GM18867 (cell line): ENCODE measurements at regions not wholly inside any gene's neighbourhood (a gene's known extent, or its start where the extent isn't known, plus 50 kb on each side); places are given as distances from the start of the nearest gene placed in this dataset.
A peak's percentile ranks its signal among the peaks of the same experiment; 100 is the strongest.

Experiments
- ATAC-seq: cut with Tn5 transposase; IDR thresholded peaks from one replicate; pipeline ENCODE4 v1.9.1; 2021; ENCODE audit warnings: mild to moderate bottlenecking, moderate library complexity; ENCODE audit not compliant: unreplicated experiment

DNA sequence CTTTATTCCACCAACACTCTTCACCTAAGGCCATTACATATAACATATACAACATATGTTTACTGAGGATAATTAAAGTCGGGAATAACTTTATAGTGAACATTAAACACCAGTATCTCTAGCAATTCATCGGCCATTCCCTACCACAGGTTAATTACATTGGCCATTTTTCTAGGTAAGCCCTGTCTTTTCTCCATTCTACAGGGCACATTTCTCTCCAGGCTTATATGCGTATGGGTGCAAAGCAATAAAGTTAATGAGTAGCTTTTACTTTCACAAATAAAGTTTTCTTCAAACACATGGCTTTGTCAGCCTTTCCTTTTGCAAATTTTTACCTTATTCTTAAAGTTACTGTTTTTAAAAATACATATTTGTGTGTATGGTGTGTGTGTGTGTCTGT, 111.9 kb upstream of the IQCM start:
- ATAC-seq, result no peak

DNA sequence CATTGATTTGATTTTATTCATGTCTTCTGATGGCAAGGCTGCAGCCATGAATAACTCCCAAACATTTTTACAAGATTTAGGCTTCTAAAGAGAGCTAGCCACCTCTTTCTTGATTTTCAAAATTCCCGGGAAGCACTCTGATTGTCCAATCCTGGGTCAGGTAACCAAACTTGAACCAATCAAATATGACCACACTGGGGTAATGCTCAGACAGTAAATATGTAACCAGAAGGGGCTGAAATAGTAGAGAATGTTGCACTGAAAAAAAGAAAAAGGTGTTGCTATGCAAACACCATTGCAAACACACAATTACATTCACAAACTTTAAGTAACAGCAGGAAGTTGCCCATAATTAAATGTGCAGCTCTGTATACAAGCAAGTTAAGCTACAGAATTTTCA, 112.9 kb upstream of the IQCM start:
- ATAC-seq, result no peak

DNA sequence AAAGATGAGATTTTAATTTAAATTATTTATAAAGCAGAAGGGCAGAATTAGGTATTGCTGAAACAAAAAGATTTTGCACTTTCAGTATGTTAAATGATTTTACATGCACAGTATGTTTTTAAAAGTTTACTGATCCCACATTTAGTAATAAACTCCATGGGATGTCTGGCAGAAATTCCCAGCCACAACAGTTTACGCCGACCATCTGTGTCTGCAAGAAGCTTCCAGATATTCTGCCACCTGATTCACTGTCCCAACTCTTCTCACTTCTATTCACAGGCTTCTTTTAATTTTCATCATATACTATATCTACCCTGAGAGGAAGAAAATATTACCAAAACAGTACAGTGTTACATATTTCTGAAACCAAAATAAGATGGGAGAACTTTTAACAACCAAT, 115.8 kb upstream of the IQCM start:
- ATAC-seq, result no peak

DNA sequence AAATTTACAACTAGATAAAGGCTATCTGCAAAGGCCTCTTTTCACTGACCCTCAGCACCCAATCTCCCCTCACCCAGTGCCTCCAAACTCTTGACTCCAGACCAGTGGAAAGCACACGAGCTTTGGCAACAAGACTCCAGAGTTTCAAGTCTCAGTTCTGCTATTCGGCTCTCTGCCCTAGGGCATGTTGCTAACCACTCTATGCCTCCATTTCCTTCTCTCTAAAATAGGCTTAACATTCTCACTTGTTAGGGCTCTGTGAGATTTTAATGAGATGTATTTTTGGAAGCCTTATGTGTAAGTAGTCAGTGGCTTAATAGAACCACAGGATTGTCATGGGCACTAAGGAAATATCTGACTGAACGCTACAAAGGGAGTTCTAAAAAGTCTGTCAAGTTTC, 116.5 kb upstream of the IQCM start:
- no peak for ATAC-seq

DNA sequence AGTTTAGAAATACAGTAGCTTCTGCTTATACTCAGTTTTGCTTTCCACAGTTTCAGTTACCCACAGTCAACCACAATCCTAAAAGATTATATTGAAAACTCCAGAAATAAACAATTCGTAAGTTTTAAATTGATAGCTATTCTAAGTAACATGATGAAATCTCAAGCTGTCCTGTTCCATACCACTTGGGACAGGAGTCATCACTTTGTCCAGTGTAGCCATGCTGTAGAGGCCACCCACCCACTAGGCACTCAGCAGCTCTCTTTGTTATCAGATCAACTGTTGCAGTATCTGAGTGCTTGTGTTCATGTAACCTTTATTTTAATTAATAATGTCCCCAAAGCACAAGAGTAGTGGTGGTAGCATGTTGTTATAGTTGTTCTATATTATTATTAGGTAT, 117.5 kb upstream of the IQCM start:
- no peak for ATAC-seq

DNA sequence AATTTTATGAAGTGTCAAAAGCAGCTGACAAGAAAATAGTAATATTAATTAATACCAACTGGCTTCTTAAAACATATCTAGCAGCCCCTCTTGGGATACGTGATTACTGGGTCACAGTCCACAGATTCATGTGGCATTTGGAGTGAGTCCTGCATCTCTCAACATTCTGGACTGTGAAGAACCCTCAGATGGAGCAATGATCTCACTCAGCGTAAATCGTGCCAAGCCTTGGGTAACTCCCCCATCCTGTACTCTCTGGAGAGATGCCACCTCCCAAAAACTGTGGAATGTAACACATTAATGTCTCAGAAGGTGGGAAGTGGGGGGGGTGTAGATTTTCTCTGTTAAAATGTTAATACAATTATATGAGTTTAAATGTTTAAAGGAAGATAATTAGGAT, 118.2 kb upstream of the IQCM start:
- ATAC-seq, result no peak

DNA sequence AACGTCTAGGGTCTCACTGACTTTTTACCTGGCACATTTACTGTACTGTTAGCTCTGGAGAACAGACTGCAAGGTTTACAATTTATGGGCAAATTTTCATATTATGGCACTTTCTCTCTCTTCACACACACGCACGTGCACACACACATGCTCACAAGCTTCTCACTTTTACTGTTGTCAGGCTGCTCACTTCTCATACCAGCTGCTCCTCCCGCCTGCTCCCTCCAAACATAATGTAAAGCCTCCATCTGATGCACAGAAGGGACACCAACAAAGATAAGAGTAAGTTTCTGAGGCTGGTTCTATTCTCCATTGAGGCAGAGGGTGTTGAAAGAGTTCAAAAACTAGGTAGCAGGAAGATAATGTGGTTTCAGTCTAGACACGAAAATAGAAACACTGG, 128.9 kb upstream of the DCLK2 start:
- ATAC-seq, result no peak

DNA sequence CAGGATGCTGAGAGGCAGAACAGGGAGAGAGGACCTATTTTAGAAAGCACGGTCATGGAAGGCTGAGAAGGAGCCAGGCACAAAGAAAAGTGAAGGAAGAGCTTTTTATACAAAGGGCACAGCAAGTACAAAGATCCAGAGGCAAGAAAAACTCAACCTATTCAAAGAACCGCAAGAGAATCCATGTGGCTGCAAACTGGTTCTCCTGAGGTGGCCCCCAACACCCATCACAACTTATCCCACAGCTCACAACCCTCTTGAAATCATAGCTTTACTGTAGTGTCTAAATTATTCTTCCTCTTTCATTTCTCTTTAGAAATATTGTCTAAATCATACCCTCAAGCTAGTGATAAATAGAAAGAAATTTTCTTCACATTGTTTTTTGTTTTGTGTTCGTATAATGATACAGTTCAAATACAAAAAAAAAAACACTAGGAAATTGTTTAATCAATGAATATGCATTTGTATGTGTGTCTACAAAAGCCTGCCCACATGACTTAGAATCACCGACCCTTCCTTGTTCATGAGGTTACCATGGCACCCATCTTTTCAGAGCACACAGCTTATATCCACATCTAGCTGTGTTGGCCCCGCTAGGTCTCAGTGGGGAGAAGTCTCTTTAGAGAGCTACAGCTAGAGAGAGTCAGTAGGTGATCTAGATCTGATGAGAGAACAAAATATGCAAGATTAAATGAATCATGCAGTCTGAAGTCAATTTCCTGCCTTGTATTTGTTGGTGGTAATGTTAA, 126.9 kb upstream of the DCLK2 start:
- ATAC-seq, result no peak

DNA sequence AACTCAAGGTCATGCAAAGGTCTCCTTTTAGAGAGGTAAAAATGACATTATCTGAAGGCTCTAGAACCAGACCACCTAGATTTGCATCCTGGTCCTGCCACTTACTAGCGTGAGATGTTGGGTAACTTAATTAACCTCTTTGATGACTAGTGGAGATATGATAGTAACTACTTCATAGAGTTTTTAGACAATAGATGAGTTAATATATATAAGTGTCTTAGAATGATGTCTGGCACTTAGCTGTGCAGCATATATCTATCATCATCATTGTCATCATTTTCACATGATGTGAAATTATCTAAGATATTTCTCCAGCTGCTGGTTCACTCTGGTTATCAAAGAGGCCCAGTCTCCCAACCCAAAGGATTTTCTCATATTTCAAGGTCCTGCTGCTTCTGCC, 126.1 kb upstream of the DCLK2 start:
- no peak for ATAC-seq

DNA sequence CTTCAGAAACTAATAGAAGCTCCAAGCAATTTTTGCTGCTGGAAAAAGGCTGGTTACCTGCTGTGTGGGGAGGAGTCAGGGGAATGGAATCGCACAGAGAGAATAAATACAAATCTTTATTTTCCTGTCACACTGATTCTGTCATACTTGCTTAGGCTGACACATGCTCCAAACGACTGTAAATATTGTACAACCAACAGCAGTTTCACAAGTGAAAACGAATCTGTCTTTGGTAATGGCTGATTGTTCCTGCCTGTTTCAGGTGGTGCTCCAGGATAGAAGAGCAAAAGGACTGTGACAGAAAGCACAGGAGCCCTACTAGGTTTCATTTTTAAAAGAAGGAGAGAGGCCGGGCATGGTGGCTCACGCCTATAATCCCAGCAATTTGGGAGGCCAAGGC, 125.5 kb upstream of the DCLK2 start:
- no peak for ATAC-seq

DNA sequence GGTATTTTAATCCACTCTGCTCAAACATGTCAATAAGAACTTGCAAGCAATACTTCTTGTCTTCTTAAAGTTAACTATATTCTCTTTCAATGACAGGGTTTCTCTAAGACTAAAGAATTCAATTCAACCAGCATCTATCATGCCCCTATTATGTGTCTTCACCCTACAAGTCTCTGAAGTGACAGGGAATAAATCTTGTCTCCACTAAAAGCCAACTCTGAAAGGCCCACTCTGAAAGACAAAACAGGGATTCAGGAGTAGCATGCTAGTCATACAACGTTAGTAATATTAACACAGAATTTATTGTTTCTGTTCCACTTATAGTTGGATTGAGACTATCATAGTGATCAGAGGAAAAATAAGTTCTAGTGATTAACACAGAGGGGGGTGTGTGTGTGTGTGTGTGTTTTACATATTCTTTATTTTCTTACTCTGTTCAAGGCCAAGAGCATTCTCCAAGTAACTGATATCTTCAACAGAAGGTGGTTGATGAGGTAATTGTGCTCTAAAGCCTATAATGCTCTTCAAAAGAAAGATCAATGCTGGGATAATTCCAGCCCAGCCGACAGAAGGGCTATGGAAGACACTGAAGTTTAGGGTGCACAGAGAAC, 122.4 kb upstream of the DCLK2 start:
- no peak for ATAC-seq

DNA sequence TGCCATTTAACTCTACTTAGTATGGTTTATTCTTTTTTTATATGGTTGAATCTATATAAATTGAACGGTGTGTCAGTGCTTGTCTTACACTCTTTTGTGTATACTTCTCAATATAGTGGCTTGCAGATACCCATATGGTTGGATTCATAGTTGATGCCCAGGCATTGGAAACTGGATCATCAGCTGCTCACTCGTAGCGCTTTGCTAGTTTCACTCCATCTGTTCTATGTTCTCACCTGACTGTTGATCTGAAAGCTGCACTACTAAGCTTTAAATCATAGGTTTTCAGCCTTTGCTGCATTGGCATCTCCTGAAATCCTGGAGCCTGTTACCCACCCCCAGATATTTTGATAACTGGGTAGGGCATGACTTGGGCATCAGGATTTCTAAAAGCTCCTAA, 121.6 kb upstream of the DCLK2 start:
- ATAC-seq, result no peak

DNA sequence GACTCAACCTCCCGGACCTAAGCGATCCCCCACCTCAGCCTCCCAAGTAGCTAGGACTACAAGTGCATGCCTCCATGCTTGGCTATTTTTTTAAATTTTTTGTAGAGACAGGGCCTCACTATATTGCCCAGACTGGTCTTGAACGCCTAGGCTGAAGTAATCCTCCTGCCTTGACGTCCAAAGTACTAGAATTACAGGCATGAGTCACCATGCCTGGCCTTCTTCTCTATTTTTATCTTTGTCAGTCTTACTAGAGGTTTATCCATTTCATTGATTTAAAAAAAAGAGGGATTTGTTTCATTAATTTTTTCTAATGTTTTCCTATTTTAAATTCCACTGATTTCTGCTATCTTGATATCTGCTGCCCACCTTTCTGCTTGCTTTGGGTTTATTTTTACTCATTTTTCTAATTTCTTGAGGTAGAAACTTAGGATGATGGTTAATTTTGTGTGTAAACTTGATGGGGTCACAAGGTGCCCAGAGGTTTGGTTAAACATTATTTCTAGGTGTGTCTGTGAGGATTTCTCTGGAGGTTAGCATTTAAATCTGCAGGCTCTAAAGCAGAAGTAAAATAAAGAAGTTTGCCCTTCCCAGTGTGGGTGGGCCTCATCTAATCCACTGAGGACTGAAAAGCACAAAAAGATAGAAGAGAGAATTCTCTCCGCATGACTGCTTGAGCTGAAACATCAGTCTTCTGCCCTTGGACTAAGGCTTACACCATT, 116.2 kb upstream of the DCLK2 start:
- no peak for ATAC-seq

DNA sequence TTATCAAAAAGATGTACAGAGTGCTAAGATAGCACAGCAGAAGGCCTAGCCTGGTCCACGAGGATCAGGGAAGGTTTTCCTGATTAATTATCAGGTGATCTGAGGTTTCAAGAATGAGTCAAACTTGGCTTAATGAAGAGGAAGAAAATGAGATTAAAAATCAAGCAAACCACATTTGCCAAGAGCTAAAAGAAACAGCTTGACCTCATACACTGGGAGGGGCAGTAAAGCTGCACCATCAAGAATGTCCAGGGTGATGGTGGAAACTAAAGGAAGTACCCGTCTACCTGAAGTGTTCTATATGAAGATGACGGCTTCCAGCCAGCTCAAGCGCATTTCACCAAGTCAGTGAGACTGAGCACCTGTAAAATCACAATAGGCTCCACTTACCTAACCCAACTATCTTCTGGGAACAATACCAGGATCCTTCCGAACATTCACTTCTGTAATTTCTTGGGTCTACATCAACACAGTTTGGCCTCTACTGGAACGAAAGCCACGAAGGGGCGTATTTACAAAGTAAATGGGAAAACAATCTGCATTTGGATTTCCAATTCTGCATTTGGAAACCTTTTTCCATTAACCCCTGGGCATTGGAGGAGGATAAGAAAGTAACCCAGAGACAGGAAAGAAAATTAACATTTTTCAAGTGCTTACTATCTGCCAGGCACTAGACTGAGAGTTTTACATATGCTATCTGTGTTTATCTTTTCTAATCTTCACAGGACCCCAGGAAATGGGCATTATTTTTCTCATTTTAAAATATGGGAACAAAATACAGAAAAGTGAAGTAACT, 114.0 kb upstream of the DCLK2 start:
- no peak for ATAC-seq

DNA sequence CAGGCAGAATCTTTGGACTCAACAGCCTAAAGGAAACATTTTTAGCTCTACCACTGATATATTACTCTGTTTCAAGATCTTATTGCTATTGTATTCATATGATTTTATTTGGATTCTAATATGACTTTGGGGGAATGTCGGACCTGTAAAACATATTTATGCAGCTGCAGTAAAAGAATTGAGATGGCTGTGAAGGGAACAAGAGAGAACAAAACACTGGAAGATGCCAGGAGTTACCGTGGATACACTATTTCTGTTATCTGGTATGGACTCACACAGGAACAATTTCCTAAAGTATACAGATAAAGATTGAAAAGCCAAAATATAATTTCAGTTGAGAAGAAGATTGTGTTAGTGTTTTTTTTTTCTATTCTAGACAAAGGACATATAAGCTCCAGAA, 113.0 kb upstream of the DCLK2 start:
- ATAC-seq, result no peak

DNA sequence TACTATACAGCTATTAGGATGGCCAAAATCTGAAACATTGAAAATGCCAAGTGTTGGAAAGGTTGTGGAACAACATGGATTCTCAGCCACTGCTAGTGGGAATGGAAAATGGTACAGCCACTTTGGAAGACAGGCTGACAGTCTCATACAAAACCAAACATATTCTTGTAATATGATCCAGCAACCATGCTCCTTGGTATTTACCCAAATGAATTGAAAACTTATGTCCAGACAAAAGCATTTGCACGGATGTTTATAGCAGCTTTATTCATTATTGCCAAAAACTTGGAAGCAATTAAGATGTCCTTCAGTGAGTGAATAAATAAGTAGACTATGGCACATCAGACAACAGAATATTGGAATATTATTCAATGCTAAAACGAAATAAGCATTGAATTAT, 105.8 kb upstream of the DCLK2 start:
- ATAC-seq, result no peak

DNA sequence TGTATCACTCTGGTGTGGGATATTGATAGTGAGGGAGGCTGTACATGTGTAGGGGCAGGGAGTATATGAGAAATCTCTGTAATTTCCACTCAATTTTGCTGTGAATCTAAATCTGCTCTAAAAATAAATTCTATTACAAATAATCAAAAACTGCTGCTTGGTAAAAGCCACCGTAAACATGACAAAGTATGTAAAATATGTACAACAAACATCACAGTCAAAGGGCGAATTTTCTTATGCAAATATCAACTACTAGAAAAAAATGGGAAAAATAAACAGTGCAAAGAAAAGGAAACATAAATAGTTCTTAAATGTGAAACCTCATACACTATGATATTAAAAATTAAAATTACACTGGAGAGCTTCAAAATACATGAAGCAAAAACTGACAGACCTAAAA, 105.1 kb upstream of the DCLK2 start:
- no peak for ATAC-seq

DNA sequence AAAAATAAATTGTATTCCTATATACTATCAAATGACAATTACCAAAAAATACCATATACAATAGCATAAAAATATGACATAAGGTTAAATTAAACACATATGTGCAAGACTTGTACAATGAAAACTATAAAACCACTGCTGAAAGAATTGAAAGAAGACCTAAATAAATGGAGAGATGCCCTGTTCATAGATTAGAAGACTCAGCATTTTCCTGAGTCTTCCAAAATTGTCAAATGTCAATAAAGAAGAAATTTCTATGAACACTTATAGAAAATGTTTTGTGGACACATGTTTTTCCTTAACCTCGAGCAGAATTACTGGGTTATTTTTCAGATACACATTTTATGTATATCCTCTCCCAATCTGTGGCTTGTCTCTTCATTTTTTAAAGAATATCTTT, 103.1 kb upstream of the DCLK2 start:
- no peak for ATAC-seq

DNA sequence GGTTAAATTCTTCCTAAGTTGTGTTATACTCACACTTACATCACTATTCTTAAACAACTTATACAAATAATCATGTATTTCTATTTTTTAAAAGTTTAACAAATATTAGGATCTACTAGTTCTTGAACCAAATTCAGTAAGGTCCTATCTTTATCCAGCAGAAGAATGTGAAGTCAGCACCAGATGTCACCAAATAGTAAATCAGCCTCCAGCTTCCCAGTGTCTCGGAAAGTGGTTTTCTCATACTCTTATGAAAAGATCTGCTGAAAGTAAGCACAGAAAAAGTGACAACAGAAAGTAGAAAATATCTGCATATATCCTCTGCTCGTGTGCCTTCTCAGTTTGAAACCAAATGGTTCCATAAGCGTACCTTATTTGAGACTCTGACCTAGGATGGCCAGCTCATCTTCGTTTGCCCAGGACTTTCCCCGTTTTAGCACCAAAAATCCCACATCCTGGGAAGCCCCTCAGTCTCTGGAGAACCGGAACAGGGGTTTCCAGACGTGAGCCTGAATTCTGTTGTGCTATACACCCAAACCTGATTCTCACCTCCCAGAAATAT, 98.0 kb upstream of the DCLK2 start:
- ATAC-seq, result peak; percentile 39

DNA sequence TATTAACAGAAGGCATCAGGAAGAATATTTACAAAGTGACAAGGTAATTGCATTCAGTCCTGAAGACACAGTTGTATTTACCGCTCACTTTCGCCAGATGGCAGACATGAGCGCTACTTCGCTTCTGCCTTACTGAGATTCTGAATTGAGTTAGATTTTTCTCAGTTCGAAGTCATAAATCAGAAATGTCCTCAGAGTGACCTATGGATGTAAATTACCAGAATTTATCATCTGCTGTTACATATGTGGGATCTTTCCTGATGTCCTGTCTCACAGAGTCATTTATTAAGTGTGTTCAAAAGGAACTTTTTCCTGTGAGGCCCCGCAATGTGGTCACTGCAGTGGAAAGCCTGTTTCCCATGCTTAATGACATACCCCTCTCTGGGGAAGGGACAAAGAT, 97.3 kb upstream of the DCLK2 start:
- peak; percentile 90 for ATAC-seq

DNA sequence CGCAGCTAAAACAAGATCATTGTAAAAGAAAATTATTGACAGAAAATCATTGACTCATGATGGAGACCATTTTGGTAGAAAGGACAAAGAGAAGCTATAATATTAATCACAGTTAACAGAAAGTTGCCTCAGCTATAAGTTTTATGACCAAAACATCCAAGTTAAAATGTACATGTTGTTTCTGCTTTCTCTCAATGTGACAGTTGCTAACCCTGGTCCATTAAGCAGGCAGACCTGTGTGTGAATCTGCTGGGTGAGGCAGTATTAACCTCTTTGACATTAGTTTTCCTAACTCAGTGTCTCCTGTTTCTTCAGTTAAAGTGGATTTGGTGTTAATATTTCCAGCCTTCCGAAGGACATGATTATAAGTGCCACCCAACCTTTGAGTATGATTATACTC, 94.8 kb upstream of the DCLK2 start:
- no peak for ATAC-seq
